WTC11 (cell line): ENCODE measurements at regions not wholly inside any gene's neighbourhood (a gene's known extent, or its start where the extent isn't known, plus 50 kb on each side); places are given as distances from the start of the nearest gene placed in this dataset.
"Not testable (repeated sequence)": the region's sequence is repeated elsewhere in the genome, so short reads cannot be mapped to it uniquely, and the experiment has no call there.

Experiments used
- ATAC-seq: fragments of 200-7000 bp; cut with Tn5 transposase; 2 replicates; pipeline ENCODE4 v1.10.0; 2021; ENCODE audit warnings: mild to moderate bottlenecking, moderate library complexity
- CTCF ChIA-PET: fragments of 300-600 bp; sonication (Branson Sonifier 250); formaldehyde crosslinking; loops from one replicate; lab custom pipeline; 2021; ENCODE audit warnings: antibody characterized with exemption; lab: Charles Lee
- POLR2A ChIA-PET: fragments of 350-600 bp; sonication (Branson Sonifier 250); formaldehyde crosslinking; loops from one replicate; lab custom pipeline; 2021; ENCODE audit warnings: antibody characterized with exemption; lab: Charles Lee
- DNase-seq: peaks from one replicate; pipeline ENCODE4 v3.0.0; 2021; ENCODE audit warnings: low spot score
- H3K27ac Mint-ChIP-seq: 2 replicates; pipeline ENCODE4 v1.8.0; 2021; ENCODE audit warnings: mixed read lengths
- H3K27me3 Mint-ChIP-seq: 2 replicates; pipeline ENCODE4 v1.8.0; 2021; ENCODE audit warnings: low read depth, mild to moderate bottlenecking, moderate library complexity, mixed read lengths
- H3K36me3 Mint-ChIP-seq: 2 replicates; pipeline ENCODE4 v1.8.0; 2021; ENCODE audit warnings: mixed read lengths
- H3K4me1 Mint-ChIP-seq: 2 replicates; pipeline ENCODE4 v1.8.0; 2022; ENCODE audit warnings: mixed read lengths
- H3K4me3 Mint-ChIP-seq: 2 replicates; pipeline ENCODE4 v1.8.0; 2021; ENCODE audit warnings: mild to moderate bottlenecking, moderate library complexity, mixed read lengths
- H3K9me3 Mint-ChIP-seq: 2 replicates; pipeline ENCODE4 v1.8.0; 2021; ENCODE audit warnings: mixed read lengths
- AR ChIP-seq: fragments of 250-450 bp; sonication (Bioruptor Pico); IDR thresholded peaks from 2 replicates; pipeline ENCODE4 v1.9.0; 2021; ENCODE audit warnings: mild to moderate bottlenecking
- ATF1 ChIP-seq: sonication (generic); formaldehyde crosslinking; IDR thresholded peaks from 2 replicates; pipeline ENCODE4 v1.8.1; 2023; ENCODE audit warnings: mild to moderate bottlenecking, moderate library complexity, missing genetic modification reagents
- ATF2 ChIP-seq: sonication (generic); formaldehyde crosslinking; IDR thresholded peaks from 2 replicates; pipeline ENCODE4 v1.8.1; 2022; ENCODE audit warnings: low read depth, missing genetic modification reagents, borderline replicate concordance
- CBFB ChIP-seq: sonication (generic); formaldehyde crosslinking; IDR thresholded peaks from 2 replicates; pipeline ENCODE4 v1.8.1; 2022; ENCODE audit warnings: mild to moderate bottlenecking, low read depth, missing genetic modification reagents
- CREM ChIP-seq: sonication (generic); formaldehyde crosslinking; IDR thresholded peaks from 2 replicates; pipeline ENCODE4 v1.8.1; 2022; ENCODE audit warnings: mild to moderate bottlenecking, missing genetic modification reagents, moderate library complexity
- E2F5 ChIP-seq: sonication (generic); formaldehyde crosslinking; IDR thresholded peaks from 2 replicates; pipeline ENCODE4 v1.8.1; 2022; ENCODE audit warnings: mild to moderate bottlenecking, moderate library complexity, missing genetic modification reagents
- ELF4 ChIP-seq: sonication (generic); formaldehyde crosslinking; IDR thresholded peaks from 2 replicates; pipeline ENCODE4 v1.8.1; 2022; ENCODE audit warnings: low read depth, mild to moderate bottlenecking, moderate library complexity, missing genetic modification reagents
- EMX1 ChIP-seq: fragments of 250-450 bp; sonication (Bioruptor Pico); IDR thresholded peaks from 2 replicates; pipeline ENCODE4 v1.8.0; 2021; ENCODE audit warnings: mild to moderate bottlenecking
- ESRRA ChIP-seq: sonication (generic); formaldehyde crosslinking; IDR thresholded peaks from 2 replicates; pipeline ENCODE4 v1.8.1; 2022; ENCODE audit warnings: mild to moderate bottlenecking, missing genetic modification reagents, borderline replicate concordance
- FOXJ3 ChIP-seq: sonication (generic); formaldehyde crosslinking; IDR thresholded peaks from 2 replicates; pipeline ENCODE4 v1.9.0; 2021; ENCODE audit warnings: missing genetic modification reagents, mild to moderate bottlenecking, borderline replicate concordance
- GABPB1 ChIP-seq: sonication (generic); formaldehyde crosslinking; IDR thresholded peaks from 2 replicates; pipeline ENCODE4 v1.8.1; 2023; ENCODE audit warnings: mild to moderate bottlenecking, missing genetic modification reagents
- HMGA2 ChIP-seq: fragments of 250-450 bp; sonication (Bioruptor Pico); IDR thresholded peaks from 2 replicates; pipeline ENCODE4 v1.4.0; 2021; ENCODE audit warnings: mild to moderate bottlenecking, moderate library complexity
- IRF1 ChIP-seq: sonication (generic); formaldehyde crosslinking; IDR thresholded peaks from 2 replicates; pipeline ENCODE4 v1.8.0; 2023; ENCODE audit warnings: missing genetic modification reagents
- KAT7 ChIP-seq: sonication (generic); formaldehyde crosslinking; IDR thresholded peaks from 2 replicates; pipeline ENCODE4 v1.8.1; 2023; ENCODE audit warnings: missing genetic modification reagents, mild to moderate bottlenecking, borderline replicate concordance
- NFE2L1 ChIP-seq: sonication (generic); formaldehyde crosslinking; IDR thresholded peaks from 2 replicates; pipeline ENCODE4 v1.8.1; 2023; ENCODE audit warnings: missing genetic modification reagents
- PRDM15 ChIP-seq: sonication (generic); formaldehyde crosslinking; IDR thresholded peaks from 2 replicates; pipeline ENCODE4 v1.8.0; 2022; ENCODE audit warnings: missing genetic modification reagents
- SOX15 ChIP-seq: fragments of 250-450 bp; sonication (Bioruptor Pico); IDR thresholded peaks from 2 replicates; pipeline ENCODE4 v1.9.0; 2021; ENCODE audit warnings: mild to moderate bottlenecking
- SP1 ChIP-seq: sonication (generic); formaldehyde crosslinking; conservative IDR thresholded peaks from 2 replicates; pipeline ENCODE4 v1.8.1; 2022; ENCODE audit warnings: missing genetic modification reagents
- USF2 ChIP-seq: sonication (generic); formaldehyde crosslinking; IDR thresholded peaks from 2 replicates; pipeline ENCODE4 v1.8.1; 2023; ENCODE audit warnings: mild to moderate bottlenecking, missing genetic modification reagents, moderate library complexity
- ZBTB21 ChIP-seq: sonication (generic); formaldehyde crosslinking; IDR thresholded peaks from 2 replicates; pipeline ENCODE4 v1.8.1; 2023; ENCODE audit warnings: mild to moderate bottlenecking, missing genetic modification reagents, borderline replicate concordance
- ZNF219 ChIP-seq: sonication (generic); formaldehyde crosslinking; IDR thresholded peaks from 2 replicates; pipeline ENCODE4 v1.8.0; 2023; ENCODE audit warnings: missing genetic modification reagents, mild to moderate bottlenecking, borderline replicate concordance
- ZNF396 ChIP-seq: fragments of 250-450 bp; sonication (Bioruptor Pico); IDR thresholded peaks from 2 replicates; pipeline ENCODE4 v1.8.0; 2021; ENCODE audit warnings: mild to moderate bottlenecking, moderate library complexity, borderline replicate concordance
- ZNF423 ChIP-seq: fragments of 250-450 bp; sonication (Bioruptor Pico); IDR thresholded peaks from 2 replicates; pipeline ENCODE4 v2.1.2; 2022; ENCODE audit warnings: mild to moderate bottlenecking, moderate library complexity

- DNase-seq (no peak), ATAC-seq (no peak)
- TF ChIP-seq ATF2 (CRISPR knock-in tag) (no peak), ELF4 (CRISPR knock-in tag) (no peak), GABPB1 (CRISPR knock-in tag) (no peak), SP1 (CRISPR knock-in tag) (no peak), AR (CRISPR knock-in tag) (no peak), IRF1 (CRISPR knock-in tag) (no peak), ESRRA (CRISPR knock-in tag) (no peak)
- Mint-ChIP-seq H3K27ac (no peak overlapping the region), H3K4me3 (no peak overlapping the region), H3K36me3 (peaks cover 11% of the 10 kb centered on the region), H3K27me3 (peaks cover 6% of the 10 kb centered on the region; the same call in 1 of the 2 replicates), H3K4me1 (peaks cover 18% of the 10 kb centered on the region), H3K9me3 (peaks cover 29% of the 10 kb centered on the region)
- ChIA-PET POLR2A (no interaction called here), CTCF (interaction anchor here (1.4 kb wide), 1 partner anchor 202 kb away, joined by 4 read pairs; no protein-coding TSS in a partner anchor)
Measured at GRCh38 chr1:181222972-181223505, 134.5 kb downstream of the IER5 start.

- H3K27ac Mint-ChIP-seq, CTCF ChIA-PET, ATAC-seq, H3K4me1 Mint-ChIP-seq, H3K4me3 Mint-ChIP-seq, DNase-seq, POLR2A ChIA-PET, H3K27me3 Mint-ChIP-seq: not testable (repeated sequence)
- H3K36me3 Mint-ChIP-seq = peaks cover 11% of the 10 kb centered on the region
- H3K9me3 Mint-ChIP-seq = peaks cover 19% of the 10 kb centered on the region
Measured at GRCh38 chr1:181226728-181227127, 138.2 kb downstream of the IER5 start.

GRCh38 chr1:181239086-181239485 lies 150.6 kb downstream of the IER5 start:
- POLR2A ChIA-PET = no interaction called here
- H3K4me1 Mint-ChIP-seq = no peaks in the 10 kb centered on the region
- no peak for TF ChIP-seq EMX1
- no peak for TF ChIP-seq ELF4 (CRISPR knock-in tag)
- no peak for TF ChIP-seq ATF1 (CRISPR knock-in tag)
- no peak for TF ChIP-seq FOXJ3
- no peak for TF ChIP-seq ZBTB21 (CRISPR knock-in tag)
- TF ChIP-seq ZNF219 = no peak
- no peak for TF ChIP-seq ZNF423 (CRISPR knock-in tag)
- TF ChIP-seq PRDM15 (CRISPR knock-in tag) = no peak
- TF ChIP-seq ZNF396 (CRISPR knock-in tag) = no peak
- TF ChIP-seq E2F5 (CRISPR knock-in tag) = no peak
- TF ChIP-seq HMGA2 (CRISPR knock-in tag) = no peak
- no peak for TF ChIP-seq CREM (CRISPR knock-in tag)
- TF ChIP-seq USF2 (CRISPR knock-in tag) = no peak
- no peak for TF ChIP-seq CBFB (CRISPR knock-in tag)
- TF ChIP-seq KAT7 (CRISPR knock-in tag) = no peak
- no peak for TF ChIP-seq NFE2L1
- TF ChIP-seq SOX15 = no peak
- TF ChIP-seq, all 79 proteins: peak for 0
- ATAC-seq (no peak), DNase-seq (no peak)
- H3K36me3 Mint-ChIP-seq = no peaks in the 10 kb centered on the region
- H3K4me3 Mint-ChIP-seq = no peak overlapping the region
- H3K27ac Mint-ChIP-seq = no peak overlapping the region
- CTCF ChIA-PET = no interaction called here
- H3K27me3 Mint-ChIP-seq = no peaks in the 10 kb centered on the region
- peaks cover 17% of the 10 kb centered on the region for H3K9me3 Mint-ChIP-seq
